ENCODE measurements at regions not wholly inside any gene's neighbourhood (a gene's known extent, or its start where the extent isn't known, plus 50 kb on each side); places are given as distances from the start of the nearest gene placed in this dataset.

DNA sequence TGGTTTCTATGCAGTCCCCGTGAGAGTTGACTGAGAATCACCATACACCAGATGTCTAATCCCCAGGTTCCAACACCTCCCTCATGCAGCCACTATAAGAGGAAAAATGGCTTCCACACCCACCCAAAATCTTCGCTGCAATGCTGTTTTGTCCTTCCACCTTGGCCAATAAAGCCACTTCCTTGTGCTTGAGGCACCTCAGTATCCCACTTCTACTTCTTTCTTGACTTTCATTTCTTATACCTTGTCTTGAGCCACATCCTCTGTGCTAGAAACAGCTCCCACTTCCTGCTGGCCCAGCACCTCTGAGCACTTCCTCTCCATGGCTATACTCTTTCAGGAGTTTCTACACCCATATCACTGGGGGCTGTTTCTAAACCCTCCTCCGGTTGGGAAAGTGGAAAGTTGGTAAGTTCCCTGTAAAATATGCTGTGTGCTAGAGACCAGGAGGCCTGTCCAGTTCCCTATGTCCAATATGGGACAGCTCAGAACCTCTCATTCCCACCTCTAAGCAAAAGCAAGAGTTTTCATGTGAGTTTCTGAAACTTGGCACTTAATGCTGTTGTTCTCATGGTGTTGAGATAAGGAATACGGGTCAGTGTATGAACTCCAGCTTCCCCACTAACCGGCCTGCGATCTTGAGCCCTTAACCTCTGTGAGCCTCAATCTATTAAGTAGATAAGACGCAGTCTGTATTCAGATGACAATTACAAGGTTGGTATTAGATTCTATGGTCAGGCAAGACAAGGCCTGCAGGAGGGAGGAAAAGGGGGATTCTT, 209.1 kb upstream of the ID2 start:
- no peak for DNase-seq (ENCODE audit: low read depth)

DNA sequence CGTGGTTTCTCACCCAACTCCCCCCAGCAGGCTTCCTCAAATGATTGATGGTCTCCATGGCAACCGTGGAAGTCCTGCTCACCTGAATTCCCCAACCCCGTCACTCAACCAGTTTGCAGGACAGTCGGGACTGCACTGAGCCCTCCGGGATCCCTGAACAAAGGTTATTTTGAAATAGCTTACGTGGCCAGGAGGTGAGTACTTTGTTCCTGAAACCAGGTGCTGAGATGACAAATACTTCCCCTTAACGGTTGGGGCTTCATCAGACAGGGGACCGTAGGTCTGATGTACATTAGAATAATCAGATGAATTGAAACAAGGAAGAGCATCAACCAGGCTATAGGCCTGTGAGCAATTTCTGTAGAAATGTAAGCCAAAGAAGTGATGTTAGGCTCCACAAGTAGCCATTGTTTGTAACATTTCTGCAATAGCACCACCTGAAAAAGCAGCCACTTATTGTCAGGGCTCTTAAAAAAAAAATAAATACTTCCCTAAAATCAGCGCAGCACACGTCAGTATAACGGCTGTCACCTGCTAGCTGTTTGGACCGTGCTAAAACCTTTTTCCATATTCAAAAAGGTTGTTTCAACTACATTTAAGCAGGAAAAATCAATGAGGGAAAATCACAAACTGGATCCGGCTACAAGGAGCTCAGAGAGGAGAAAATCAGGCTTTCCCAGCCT, 206.4 kb upstream of the ID2 start:
- no peak for DNase-seq (ENCODE audit: low read depth)

DNA sequence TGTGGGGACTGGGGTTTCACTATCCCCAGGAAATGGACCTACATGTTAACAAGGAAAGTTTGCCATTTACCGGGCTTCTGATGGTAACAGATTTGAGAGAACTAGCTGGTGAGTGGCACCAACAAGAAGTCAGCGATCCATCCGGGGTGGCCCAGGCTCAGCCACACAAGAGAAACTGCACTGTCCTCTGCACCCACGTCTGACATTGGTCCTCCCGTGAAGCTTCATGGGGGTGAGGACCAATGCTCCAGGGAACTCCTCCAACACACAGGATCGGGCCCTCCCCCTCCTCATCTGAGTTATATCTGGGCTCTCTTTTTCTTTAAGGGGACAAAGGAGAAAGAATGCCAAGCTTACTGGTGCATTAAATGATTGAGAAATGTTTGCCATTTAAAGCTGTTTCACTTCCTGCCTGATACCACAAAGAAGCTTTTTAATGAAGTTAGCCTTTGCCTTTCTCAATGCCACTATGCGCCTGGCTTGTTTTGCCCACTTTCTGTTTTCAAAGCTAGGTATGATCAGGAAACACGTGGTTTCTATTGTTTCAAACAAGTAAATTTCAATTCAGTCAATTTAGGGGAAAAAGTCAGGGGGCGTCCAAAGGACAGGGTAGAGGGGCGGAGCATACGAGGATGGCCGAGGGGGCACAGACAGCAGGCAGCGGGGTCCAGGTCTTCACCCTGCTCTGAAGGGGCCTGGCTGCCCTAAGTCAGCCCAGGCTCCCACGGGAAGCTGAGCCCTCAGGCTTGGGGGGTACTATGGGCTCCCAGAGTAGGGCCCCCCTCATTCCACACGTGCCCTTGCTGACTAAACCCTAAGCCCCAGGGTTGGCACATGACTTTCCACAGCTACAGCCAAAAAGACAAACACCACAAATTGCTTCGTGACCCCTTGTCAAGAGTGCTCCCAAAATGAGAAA, 204.0 kb upstream of the ID2 start:
- no peak for DNase-seq (ENCODE audit: low read depth)

DNA sequence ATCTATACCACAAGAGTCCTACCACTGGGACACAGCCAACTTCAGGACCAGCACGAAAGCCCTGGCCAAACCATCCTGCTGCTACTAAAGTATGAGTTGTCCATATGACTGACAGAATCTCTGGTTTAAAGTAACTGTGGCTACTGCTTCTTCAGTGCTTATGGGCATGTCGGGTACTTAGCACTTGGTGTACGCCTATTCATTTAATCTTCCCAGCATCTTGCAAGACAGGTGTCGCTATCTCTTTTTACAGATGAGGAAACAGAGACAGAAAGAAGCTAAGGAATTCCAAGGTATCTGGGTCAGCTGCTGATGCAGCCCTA, 203.4 kb upstream of the ID2 start:
- no peak for DNase-seq (ENCODE audit: low read depth)

DNA sequence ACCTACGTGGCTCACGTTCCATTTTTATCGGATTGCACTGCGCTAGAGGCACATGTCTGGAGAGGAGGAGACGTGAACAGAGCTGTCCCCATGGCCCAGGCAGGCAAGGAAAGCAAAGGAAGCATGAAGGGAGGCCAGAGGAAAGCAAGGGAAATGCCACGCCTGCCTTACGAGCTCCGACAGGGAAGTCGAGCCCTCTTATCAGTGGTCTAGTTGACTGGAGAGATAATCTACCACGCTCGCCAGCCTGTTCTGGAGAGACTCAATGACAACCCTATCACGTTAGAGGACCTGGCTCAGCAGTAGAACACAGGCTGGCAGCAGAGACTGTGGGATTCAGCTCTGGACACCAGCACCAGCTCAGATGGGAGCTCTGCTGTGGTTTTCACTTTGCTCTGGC, 202.6 kb upstream of the ID2 start:
- DNase-seq (ENCODE audit: low read depth), result no peak

DNA sequence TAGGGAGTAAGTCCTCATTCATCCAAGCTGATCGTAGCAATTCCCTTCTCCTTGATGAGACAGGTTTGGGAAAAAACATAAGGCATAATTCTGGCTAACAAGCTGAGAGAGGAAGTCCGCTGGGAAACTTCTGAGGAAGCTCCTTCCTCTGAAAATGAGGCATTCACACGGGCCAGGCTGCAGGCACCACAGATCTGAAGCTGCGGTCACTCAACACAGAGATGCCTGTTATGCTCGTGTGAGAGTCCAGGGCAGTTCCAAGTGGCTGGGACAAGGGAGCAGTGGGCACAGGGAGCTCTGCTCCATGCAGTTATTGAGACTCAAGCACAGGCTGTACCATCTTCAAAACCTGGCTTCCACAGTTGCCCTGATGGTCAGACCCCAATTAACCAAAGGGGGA, 200.9 kb upstream of the ID2 start:
- no peak for DNase-seq (ENCODE audit: low read depth)

DNA sequence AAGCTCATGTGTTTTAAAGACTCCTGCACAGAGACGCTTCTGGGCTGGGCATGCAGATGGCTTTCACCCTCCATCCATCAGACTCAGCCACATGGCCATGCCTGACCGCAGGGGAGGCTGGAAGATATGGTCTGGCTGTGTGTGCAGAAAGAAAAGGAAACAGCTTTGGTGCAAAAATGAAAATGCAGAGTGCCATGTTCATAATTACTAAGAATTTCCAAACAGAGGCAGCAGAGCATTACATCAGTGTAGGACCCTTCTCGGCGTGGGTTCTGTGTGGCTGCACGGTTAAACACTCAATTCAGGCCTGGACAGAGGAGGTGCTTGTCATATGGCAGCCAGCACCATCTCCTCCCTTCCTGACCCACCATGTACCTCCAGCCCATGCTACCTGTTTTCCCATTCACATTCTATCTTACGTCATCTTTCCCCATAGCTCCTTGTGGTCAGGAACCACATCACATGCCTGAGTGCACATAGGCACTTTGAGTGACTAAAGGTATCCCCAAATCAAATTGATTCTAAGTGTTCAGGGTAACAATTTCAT, 200.3 kb upstream of the ID2 start:
- no peak for DNase-seq (ENCODE audit: low read depth)

DNA sequence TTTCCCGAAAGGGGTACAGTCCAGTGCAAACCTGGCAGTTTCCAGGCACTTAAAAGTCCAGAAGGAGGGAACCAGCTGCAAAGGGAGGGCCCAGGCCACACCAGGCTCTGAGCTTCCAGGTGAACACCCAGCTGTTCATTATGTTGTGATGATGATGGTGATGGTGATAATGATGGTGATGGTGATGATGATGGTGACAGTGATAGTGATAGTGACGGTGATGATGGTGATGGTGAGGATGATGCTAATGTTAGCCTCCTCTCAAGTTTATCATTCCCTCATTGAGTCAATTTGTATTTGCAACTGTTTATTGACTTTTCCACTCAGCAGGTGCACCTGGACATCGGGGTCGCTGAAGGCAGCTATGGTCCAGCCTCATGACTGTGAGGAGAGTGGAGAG, 199.4 kb upstream of the ID2 start:
- no peak for DNase-seq (ENCODE audit: low read depth)

DNA sequence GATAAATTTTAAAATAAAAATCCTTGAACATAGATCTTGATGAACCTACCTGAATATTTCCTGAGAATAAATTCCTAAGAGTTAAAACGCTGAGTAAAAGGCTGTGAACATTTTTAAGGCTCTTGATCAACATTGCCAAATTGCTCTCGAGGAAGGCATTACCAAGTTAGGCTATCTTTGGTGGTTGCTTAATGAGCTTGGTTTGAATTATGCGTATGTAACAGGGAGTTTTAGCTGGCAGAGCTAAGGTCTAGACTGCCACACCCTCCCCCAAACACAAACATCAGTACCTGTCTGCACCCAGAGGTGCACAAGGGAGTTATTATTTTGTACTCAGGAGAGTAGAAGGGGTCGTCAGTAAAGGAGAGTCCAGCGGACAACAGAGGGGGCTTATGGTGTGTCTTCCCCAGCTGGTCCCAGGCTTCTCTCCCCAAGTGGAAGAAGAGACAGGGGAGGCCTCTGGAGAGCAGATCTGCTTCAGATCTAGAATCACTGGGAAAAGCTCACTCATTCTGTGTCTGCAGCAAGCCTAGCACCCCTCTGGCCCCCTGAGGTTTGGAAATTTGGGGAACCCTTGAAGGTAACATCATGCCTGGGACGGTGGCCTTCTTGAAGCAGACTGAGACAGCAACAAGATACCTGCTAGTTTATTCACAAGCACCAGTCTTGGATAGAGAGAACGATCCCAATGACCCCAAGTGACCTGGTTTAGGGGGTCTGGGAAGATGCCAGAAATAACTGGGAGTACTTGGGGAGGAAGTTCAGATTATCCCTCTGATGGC, 197.2 kb upstream of the ID2 start:
- no peak for DNase-seq (ENCODE audit: low read depth)

DNA sequence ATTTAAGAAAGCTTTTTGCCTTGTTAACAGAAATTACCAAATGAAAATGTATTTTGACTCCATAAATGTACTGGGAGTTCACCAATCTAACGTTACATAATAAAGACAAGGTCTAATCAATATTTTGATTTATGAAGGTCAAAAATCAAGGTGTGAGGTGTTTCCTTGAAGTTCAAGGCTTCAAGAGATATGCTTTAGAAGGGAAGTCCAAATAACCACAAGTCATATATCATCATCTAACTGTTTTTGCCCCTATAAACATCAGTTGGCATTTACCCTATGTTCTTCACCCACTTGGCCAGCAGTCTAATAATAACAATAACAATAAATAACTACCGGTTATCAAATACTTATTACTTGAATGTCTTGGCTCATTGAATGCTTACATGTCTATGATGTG, 196.1 kb upstream of the ID2 start:
- DNase-seq (ENCODE audit: low read depth), result no peak

DNA sequence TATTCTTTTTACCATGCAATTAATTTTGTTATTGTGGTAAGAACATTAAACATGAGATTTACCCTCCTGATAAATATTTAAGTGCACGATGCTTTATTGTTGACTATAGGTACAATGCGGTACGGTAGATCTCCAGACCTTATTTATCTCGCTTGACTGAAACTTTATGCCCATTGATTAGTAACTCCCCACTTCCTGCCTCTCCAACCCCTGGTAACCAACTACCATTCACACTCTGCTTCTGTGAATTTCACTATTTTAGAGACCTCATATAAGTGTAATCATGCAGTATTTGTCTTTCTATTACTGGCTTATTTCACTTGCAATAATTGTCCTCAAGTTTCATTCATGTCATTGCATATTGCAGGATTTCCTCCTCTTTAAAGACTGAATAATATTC, 195.7 kb upstream of the ID2 start:
- DNase-seq (ENCODE audit: low read depth), result no peak

DNA sequence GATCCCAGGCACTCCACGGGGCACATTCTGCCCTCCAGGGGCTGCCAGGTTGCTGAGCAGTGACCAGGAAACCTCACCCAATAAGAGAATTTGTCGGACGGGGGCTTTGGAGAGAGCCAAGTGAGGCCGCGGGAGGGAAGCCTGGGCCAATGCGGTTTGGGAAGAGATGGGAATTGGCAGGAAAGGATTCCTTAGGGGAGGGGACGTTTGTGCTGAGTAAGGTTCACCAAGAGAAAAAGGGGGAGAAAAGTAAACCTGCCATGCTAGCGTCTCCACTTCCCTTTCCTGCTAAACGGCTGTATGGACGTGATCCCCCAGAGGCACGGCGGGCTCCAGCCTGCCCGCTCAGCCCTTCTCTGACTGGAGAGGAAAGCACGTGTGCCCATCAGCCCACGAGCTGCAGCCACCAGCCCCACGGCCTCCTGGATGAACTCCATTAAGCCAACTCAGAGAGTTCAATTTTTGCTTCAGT, 194.4 kb upstream of the ID2 start:
- no peak for DNase-seq (ENCODE audit: low read depth)

DNA sequence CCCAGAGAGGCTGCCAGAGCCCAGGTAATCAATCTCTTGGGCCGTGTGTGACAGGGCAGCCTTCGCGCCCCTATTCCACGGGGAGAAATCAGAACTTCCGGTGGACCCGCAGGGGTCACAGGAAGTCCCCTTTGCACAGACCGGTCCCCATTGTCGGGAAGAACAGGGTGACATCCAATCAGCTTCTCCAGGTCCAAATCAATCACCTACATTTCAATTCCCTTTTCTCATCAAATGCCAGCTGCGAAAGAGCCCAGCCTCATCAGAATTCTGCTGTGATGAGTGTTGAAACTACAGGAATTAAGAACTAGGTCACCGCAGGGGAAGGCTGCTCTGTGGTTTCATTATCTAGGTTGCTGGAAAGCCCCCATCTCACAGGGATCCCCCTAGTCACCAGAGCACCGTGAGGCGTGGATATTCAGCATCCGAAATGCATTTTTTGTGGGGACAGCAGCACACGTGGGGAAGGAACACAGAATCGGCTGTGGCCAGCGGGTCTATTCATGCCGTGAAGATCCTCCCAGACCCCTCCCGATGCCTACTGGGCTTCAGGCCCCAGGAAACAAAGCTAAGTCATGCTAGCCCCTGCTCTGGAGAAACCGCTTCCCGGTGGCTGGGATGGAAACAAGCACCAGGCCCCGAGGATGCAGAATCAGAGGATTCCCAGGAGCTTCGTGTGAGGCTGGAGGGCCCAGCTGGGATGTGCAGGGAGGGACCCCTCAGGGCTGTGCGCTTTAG, 193.7 kb upstream of the ID2 start:
- DNase-seq (ENCODE audit: low read depth), result peak; percentile 24

DNA sequence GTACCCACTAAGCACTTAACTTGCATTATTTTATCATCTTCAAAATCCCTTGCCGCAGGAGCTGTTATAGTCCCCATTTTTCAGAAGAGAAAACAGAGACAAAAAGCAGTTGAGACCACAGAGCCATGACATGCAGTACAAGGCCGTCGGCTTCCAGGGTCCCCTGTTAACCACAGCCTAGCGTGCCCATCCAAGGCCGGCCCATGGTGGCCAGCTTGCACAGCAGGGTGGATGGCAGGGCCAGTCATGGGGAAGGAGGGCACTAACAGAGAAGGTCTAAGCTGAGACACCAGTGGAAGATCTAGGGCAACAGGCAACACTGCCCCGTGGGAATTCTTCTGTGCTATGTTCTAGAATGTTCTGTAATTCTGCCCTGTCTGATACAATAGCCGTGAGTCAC, 192.6 kb upstream of the ID2 start:
- no peak for DNase-seq (ENCODE audit: low read depth)

DNA sequence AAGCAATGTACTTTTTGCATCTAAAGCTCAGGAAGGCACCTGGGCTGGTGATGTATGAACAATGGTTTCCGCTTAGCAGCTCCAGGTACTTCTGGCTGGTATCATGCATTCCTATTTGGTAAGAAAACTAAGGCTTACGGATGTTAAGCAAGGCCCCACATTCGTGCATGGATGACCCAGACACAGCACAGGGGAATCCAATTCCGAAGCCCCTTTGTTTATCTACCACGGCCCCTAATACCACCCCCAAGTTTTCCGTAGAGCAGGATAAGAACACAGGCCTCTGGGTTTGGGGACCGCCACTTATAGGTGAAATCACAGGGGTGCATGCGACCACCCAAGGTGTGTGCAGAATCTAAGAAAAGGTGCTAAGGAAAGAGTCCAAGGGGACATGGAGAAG, 192.1 kb upstream of the ID2 start:
- DNase-seq (ENCODE audit: low read depth), result no peak

DNA sequence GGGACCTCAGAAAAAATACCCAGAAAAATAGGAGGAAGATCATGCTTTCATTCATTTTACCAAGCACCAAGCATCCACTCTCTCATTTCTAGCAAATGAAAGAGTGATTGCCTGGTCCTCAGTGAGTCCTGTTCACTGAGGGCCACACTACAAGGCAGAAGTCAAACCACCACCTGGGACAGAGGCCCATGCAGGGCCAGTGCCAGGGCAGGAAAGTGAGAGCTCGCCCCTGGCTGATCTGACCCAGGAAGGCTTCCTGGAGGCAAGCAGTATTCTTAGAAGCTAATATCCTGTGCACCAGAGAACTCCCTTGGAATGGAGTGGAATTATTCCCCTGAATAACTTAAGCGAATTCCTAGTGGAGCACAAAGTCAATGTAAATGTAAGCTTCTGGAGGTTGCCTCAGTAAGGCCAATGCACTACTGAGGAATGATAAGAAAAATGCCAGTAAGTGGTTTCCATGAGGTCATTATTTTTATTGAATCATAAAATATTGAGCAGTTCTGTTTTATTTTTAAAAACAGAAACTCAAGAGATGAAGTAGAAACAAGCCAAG, 191.6 kb upstream of the ID2 start:
- DNase-seq (ENCODE audit: low read depth), result no peak

DNA sequence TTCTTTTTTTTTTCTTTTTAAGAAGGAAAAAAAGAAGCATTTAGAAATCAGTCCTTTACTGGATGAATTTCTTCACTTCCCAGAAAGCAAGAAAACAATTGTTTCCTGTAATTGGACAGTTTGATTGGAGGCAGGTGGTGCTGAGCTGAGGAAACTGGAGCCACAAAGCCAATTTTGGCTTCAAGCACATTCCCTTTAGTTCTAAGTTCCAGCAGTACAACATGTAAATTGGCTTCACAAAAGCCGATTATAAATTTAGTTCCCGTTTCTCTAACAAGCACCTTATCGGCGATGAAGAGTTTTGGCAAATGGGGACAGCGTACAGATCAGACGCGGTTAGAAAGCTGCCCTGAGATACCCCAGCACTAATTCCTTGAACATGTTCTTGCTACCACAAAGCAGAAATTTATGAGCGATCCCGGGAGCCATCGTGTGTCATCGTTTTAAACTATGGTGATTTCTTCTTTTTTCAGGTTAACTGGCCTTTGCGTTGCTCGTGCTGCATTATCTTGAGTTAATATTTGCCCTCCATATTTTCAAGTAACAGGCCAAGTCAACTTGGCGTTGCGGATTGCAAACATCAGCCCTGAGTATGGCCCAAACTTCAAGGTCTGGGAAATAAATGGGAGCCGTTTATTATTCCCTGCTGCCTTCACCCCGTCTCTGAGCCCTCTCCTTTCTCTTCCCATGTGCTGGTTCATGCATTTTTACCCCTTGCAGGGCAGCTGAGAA, 190.4 kb upstream of the ID2 start:
- DNase-seq (ENCODE audit: low read depth), result no peak

DNA sequence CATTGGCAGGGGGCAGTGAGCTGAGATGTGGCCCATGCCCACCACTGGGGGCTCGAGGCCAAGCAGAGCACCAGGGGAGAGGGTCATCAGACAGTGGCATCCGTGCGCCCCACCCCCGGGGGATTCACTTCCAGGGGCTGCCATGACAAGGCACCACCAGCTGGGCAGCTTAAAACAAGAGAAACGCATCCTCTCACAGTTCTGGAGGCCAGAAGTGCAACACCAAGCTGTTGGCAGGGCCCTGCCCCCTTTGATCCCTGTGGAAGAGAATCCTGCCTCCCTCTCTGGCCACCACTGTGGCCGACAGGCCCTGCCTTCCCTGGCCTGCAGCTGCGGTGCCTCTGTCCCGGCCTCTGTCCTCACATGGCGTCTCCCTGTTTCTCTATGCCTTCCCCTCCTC, 187.7 kb upstream of the ID2 start:
- DNase-seq (ENCODE audit: low read depth), result no peak

DNA sequence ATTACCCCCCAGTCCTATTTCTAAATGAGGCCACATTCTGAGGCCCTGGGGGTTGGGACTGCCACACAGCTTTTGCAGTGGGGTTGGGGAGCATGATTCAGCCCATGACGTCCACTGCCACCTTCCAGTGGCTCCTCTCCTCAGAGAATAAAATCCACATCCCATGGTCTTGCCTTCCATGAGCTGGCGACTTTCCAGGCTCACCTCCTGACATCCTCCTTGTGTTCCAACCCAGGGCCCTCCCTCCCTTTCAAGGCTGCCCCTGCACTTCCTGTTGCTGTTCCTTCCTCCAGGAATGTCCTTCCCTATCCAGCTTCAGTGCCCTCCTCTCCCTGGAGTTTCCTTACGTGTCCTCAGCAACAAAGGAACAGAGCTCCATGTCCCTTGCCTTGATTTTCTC, 187.3 kb upstream of the ID2 start:
- DNase-seq (ENCODE audit: low read depth), result no peak

Measured in stimulated activated CD8-positive, alpha-beta memory T cell treated with anti-CD3 and anti-CD28 coated beads, Interleukin-7, amount 100 ng/mL, for 24 hours (primary cell).